Peyer's patch (tissue), 4 donors: ENCODE measurements at regions not wholly inside any gene's neighbourhood (a gene's known extent, or its start where the extent isn't known, plus 50 kb on each side); places are given as distances from the start of the nearest gene placed in this dataset.

ENCODE experiments used
- CTCF ChIP-seq, 6 experiments: fragments of 450-650 bp in 4 of 6; fragments of 200-600 bp in 2 of 6; sonication (generic) in 1 of 6; IDR thresholded peaks; one replicate each; pipeline ENCODE4 v1.5.1; 2017 to 2019; ENCODE audit warnings: antibody characterized with exemption in 6 of 6, mild to moderate bottlenecking in 3 of 6, moderate library complexity in 1 of 6
- POLR2A ChIP-seq, 2 donors: fragments of 450-650 bp; IDR thresholded peaks; one replicate each; pipeline ENCODE4 v1.5.1; 2017; ENCODE audit warnings: antibody characterized with exemption in 2 of 2, mild to moderate bottlenecking in 2 of 2, moderate library complexity in 2 of 2

GRCh38 chr4:100894339-100894870 is 376.6 kb upstream of the EMCN start:
- TF ChIP-seq POLR2A (IDR thresholded peaks at IDR 0.05) (no peak), CTCF (IDR thresholded peaks at IDR 0.05) (no peak)
